WTC11 (cell line): ENCODE measurements at regions not wholly inside any gene's neighbourhood (a gene's known extent, or its start where the extent isn't known, plus 50 kb on each side); places are given as distances from the start of the nearest gene placed in this dataset.

Experiments
- ATAC-seq: fragments of 200-7000 bp; cut with Tn5 transposase; 2 replicates; pipeline ENCODE4 v1.10.0; 2021; ENCODE audit warnings: mild to moderate bottlenecking, moderate library complexity
- CTCF ChIA-PET: fragments of 300-600 bp; sonication (Branson Sonifier 250); formaldehyde crosslinking; loops from one replicate; lab custom pipeline; 2021; ENCODE audit warnings: antibody characterized with exemption; lab: Charles Lee
- POLR2A ChIA-PET: fragments of 350-600 bp; sonication (Branson Sonifier 250); formaldehyde crosslinking; loops from one replicate; lab custom pipeline; 2021; ENCODE audit warnings: antibody characterized with exemption; lab: Charles Lee
- DNase-seq: peaks from one replicate; pipeline ENCODE4 v3.0.0; 2021; ENCODE audit warnings: low spot score
- H3K27ac Mint-ChIP-seq: 2 replicates; pipeline ENCODE4 v1.8.0; 2021; ENCODE audit warnings: mixed read lengths
- H3K27me3 Mint-ChIP-seq: 2 replicates; pipeline ENCODE4 v1.8.0; 2021; ENCODE audit warnings: low read depth, mild to moderate bottlenecking, moderate library complexity, mixed read lengths
- H3K36me3 Mint-ChIP-seq: 2 replicates; pipeline ENCODE4 v1.8.0; 2021; ENCODE audit warnings: mixed read lengths
- H3K4me1 Mint-ChIP-seq: 2 replicates; pipeline ENCODE4 v1.8.0; 2022; ENCODE audit warnings: mixed read lengths
- H3K4me3 Mint-ChIP-seq: 2 replicates; pipeline ENCODE4 v1.8.0; 2021; ENCODE audit warnings: mild to moderate bottlenecking, moderate library complexity, mixed read lengths
- H3K9me3 Mint-ChIP-seq: 2 replicates; pipeline ENCODE4 v1.8.0; 2021; ENCODE audit warnings: mixed read lengths
- AR ChIP-seq: fragments of 250-450 bp; sonication (Bioruptor Pico); IDR thresholded peaks from 2 replicates; pipeline ENCODE4 v1.9.0; 2021; ENCODE audit warnings: mild to moderate bottlenecking
- CREB1 ChIP-seq: sonication (generic); formaldehyde crosslinking; IDR thresholded peaks from 2 replicates; pipeline ENCODE4 v1.8.0; 2023; ENCODE audit warnings: mild to moderate bottlenecking, missing genetic modification reagents
- E2F4 ChIP-seq: sonication (generic); formaldehyde crosslinking; IDR thresholded peaks from 2 replicates; pipeline ENCODE4 v1.8.1; 2022; ENCODE audit warnings: low read depth, mild to moderate bottlenecking, moderate library complexity, missing genetic modification reagents, borderline replicate concordance
- E2F5 ChIP-seq: sonication (generic); formaldehyde crosslinking; IDR thresholded peaks from 2 replicates; pipeline ENCODE4 v1.8.1; 2022; ENCODE audit warnings: mild to moderate bottlenecking, moderate library complexity, missing genetic modification reagents
- ETV6 ChIP-seq: sonication (generic); formaldehyde crosslinking; IDR thresholded peaks from 2 replicates; pipeline ENCODE4 v1.8.1; 2022; ENCODE audit warnings: mild to moderate bottlenecking, missing genetic modification reagents
- FOXP1 ChIP-seq: sonication (generic); formaldehyde crosslinking; IDR thresholded peaks from 2 replicates; pipeline ENCODE4 v1.8.0; 2022; ENCODE audit warnings: missing genetic modification reagents, mild to moderate bottlenecking, moderate library complexity, borderline replicate concordance
- NR2C2 ChIP-seq: sonication (generic); formaldehyde crosslinking; IDR thresholded peaks from 2 replicates; pipeline ENCODE4 v1.8.0; 2022; ENCODE audit warnings: mild to moderate bottlenecking, missing genetic modification reagents
- TCF7 ChIP-seq: sonication (generic); formaldehyde crosslinking; IDR thresholded peaks from 2 replicates; pipeline ENCODE4 v1.8.0; 2022; ENCODE audit warnings: mild to moderate bottlenecking, low read depth, missing genetic modification reagents, moderate library complexity
- TP53 ChIP-seq: sonication (generic); formaldehyde crosslinking; IDR thresholded peaks from 2 replicates; pipeline ENCODE4 v1.8.1; 2023; ENCODE audit warnings: mild to moderate bottlenecking, missing genetic modification reagents
- USF2 ChIP-seq: sonication (generic); formaldehyde crosslinking; IDR thresholded peaks from 2 replicates; pipeline ENCODE4 v1.8.1; 2023; ENCODE audit warnings: mild to moderate bottlenecking, missing genetic modification reagents, moderate library complexity
- ZNF232 ChIP-seq: sonication (generic); formaldehyde crosslinking; IDR thresholded peaks from 2 replicates; pipeline ENCODE4 v1.8.0; 2022; ENCODE audit warnings: mild to moderate bottlenecking, missing genetic modification reagents
- ZNF416 ChIP-seq: fragments of 250-450 bp; sonication (Bioruptor Pico); IDR thresholded peaks from 2 replicates; pipeline ENCODE4 v1.9.0; 2021; ENCODE audit warnings: mild to moderate bottlenecking, inconsistent platforms
- TF ChIP-seq, protein P1 (sequence below): sonication (generic); formaldehyde crosslinking; IDR thresholded peaks from 2 replicates; pipeline ENCODE4 v1.8.1; 2022; ENCODE audit warnings: low read depth, missing genetic modification reagents, borderline replicate concordance
- TF ChIP-seq, protein P2 (sequence below): sonication (generic); formaldehyde crosslinking; conservative IDR thresholded peaks from 2 replicates; pipeline ENCODE4 v1.8.1; 2023; ENCODE audit warnings: mild to moderate bottlenecking, low read depth, missing genetic modification reagents, moderate library complexity

DNA sequence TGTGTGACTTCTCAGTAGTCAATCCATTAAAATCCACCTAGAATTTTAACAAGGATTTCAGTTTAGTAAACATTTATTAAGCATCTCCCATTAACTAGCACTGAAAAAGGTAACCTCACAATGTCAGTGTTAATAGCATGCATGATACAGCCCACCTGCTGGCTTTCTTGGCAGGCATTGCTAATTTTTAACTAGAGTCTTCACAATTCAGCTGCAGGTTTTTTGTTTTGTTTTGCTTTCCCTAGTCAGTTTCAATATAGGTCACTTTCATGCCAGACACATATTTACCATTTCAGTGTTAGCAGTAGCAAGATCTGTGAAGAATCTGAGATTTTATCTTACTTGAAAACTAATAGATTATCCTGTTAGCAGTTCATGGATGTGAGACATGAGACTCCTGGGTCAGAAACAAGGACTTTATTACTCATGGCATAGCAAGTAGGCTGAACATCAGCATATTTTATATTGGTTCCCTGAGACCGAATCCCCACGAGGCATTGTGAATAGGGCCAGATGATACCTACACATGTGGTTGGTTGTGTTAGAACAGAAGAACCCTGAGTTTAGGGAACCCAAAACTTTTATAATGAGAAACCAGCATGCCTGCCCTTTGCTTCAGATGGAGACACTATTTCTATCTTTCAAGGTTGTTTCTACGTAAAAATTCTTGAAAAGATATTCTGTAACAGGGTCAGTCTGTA, 198.0 kb upstream of the HTR2A start:
- CTCF ChIA-PET: no interaction called here
- Mint-ChIP-seq H3K4me3 (no peak overlapping the region), H3K9me3 (peaks cover 14% of the 10 kb centered on the region), H3K36me3 (no peaks in the 10 kb centered on the region)
- TF ChIP-seq TP53 (CRISPR knock-in tag) (no peak), NR2C2 (CRISPR knock-in tag) (no peak)
- TF ChIP-seq, all 79 proteins: peak for 0
- peak overlapping the region; percentile 15; the same call in 1 of the 2 replicates for H3K27ac Mint-ChIP-seq
- ATAC-seq (no peak), DNase-seq (no peak)
- H3K4me1 Mint-ChIP-seq: peaks cover 8% of the 10 kb centered on the region
- H3K27me3 Mint-ChIP-seq: no peaks in the 10 kb centered on the region
- POLR2A ChIA-PET: no interaction called here

DNA sequence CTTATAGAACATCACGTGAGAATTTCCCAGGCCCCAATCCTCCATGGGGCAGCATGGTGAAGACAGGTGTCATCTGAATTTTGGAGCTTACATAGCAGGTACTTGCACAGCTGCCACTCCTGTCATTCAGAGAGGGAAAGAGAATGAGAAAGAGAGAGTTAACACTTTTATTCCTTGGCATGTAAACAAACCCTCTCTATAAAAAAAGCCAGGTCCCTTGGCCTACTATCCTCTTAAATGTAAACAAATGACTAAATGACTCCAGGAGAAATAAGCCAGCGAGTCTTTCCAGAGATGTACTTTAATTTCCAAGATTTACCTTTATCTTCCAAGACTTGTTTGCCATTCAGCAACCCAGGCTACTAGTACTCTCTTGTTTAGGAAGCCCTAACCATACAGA, 195.3 kb upstream of the HTR2A start:
- no peaks in the 10 kb centered on the region for H3K27me3 Mint-ChIP-seq
- H3K9me3 Mint-ChIP-seq: peaks cover 22% of the 10 kb centered on the region
- no peak overlapping the region for H3K4me3 Mint-ChIP-seq
- DNase-seq (no peak), ATAC-seq (no peak)
- TF ChIP-seq E2F5 (CRISPR knock-in tag): no peak
- TF ChIP-seq CREB1 (CRISPR knock-in tag): no peak
- peaks cover 8% of the 10 kb centered on the region for H3K4me1 Mint-ChIP-seq
- ChIA-PET CTCF (no interaction called here), POLR2A (no interaction called here)
- H3K27ac Mint-ChIP-seq: no peak overlapping the region
- H3K36me3 Mint-ChIP-seq: no peaks in the 10 kb centered on the region

DNA sequence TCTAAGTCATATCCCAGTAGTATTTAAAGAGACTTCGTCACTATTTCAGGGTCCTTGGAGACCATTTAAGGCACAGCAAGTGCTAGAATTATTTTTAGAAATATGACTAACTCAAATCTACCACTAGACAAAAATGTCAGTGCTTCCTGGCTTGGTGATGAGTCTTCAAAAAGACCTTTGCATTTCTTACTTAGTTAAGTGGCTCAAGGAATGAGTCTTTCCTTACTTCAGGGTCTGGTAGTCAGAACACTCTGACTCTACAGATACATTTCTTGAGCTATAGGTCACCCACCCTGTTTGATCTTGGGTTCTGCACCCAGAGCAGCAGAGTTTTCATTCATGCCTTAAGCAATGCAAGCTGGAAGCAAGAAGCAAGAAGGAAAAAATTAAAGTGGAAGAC, 191.0 kb upstream of the HTR2A start:
- ATAC-seq (no peak), DNase-seq (no peak)
- peaks cover 13% of the 10 kb centered on the region for H3K9me3 Mint-ChIP-seq
- TF ChIP-seq USF2 (CRISPR knock-in tag) (no peak), TCF7 (CRISPR knock-in tag) (no peak), ETV6 (CRISPR knock-in tag) (no peak), AR (CRISPR knock-in tag) (no peak), FOXP1 (no peak), ZNF416 (no peak), E2F4 (CRISPR knock-in tag) (no peak), ZNF232 (no peak)
- TF ChIP-seq, protein P1, sequence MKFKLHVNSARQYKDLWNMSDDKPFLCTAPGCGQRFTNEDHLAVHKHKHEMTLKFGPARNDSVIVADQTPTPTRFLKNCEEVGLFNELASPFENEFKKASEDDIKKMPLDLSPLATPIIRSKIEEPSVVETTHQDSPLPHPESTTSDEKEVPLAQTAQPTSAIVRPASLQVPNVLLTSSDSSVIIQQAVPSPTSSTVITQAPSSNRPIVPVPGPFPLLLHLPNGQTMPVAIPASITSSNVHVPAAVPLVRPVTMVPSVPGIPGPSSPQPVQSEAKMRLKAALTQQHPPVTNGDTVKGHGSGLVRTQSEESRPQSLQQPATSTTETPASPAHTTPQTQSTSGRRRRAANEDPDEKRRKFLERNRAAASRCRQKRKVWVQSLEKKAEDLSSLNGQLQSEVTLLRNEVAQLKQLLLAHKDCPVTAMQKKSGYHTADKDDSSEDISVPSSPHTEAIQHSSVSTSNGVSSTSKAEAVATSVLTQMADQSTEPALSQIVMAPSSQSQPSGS: no peak
- TF ChIP-seq, protein P2, sequence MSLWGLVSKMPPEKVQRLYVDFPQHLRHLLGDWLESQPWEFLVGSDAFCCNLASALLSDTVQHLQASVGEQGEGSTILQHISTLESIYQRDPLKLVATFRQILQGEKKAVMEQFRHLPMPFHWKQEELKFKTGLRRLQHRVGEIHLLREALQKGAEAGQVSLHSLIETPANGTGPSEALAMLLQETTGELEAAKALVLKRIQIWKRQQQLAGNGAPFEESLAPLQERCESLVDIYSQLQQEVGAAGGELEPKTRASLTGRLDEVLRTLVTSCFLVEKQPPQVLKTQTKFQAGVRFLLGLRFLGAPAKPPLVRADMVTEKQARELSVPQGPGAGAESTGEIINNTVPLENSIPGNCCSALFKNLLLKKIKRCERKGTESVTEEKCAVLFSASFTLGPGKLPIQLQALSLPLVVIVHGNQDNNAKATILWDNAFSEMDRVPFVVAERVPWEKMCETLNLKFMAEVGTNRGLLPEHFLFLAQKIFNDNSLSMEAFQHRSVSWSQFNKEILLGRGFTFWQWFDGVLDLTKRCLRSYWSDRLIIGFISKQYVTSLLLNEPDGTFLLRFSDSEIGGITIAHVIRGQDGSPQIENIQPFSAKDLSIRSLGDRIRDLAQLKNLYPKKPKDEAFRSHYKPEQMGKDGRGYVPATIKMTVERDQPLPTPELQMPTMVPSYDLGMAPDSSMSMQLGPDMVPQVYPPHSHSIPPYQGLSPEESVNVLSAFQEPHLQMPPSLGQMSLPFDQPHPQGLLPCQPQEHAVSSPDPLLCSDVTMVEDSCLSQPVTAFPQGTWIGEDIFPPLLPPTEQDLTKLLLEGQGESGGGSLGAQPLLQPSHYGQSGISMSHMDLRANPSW (CRISPR knock-in tag): no peak
- no peaks in the 10 kb centered on the region for H3K27me3 Mint-ChIP-seq
- H3K27ac Mint-ChIP-seq: no peak overlapping the region
- H3K4me1 Mint-ChIP-seq: no peaks in the 10 kb centered on the region
- CTCF ChIA-PET: no interaction called here
- H3K4me3 Mint-ChIP-seq: no peak overlapping the region
- no peaks in the 10 kb centered on the region for H3K36me3 Mint-ChIP-seq
- POLR2A ChIA-PET: no interaction called here
